Fibroblast of the conjunctiva (primary cell): ENCODE measurements at regions not wholly inside any gene's neighbourhood (a gene's known extent, or its start where the extent isn't known, plus 50 kb on each side); places are given as distances from the start of the nearest gene placed in this dataset.
A peak's percentile ranks its signal among the peaks of the same experiment; 100 is the strongest.
"Not testable (repeated sequence)": the region's sequence is repeated elsewhere in the genome, so short reads cannot be mapped to it uniquely, and the experiment has no call there.

Experiments used
- DNase-seq: peaks from one replicate; pipeline ENCODE4 v3.0.0-alpha.2; 2010; ENCODE audit warnings: low read depth

- DNase-seq = no peak
Observed at GRCh38 chr20:11976966-11977365, 59.3 kb downstream of the BTBD3 start.

GRCh38 chr20:11978496-11978895, 60.8 kb downstream of the BTBD3 start:
- no peak for DNase-seq

- DNase-seq = no peak
Observed at GRCh38 chr20:11979306-11979990, 61.8 kb downstream of the BTBD3 start.

GRCh38 chr20:11980263-11980662, 62.6 kb downstream of the BTBD3 start:
- no peak for DNase-seq

- DNase-seq = no peak
Observed at GRCh38 chr20:11981366-11981947, 63.8 kb downstream of the BTBD3 start.

GRCh38 chr20:11982289-11982954, 64.7 kb downstream of the BTBD3 start:
- no peak for DNase-seq

- no peak for DNase-seq
Observed at GRCh38 chr20:11982955-11983470, 65.3 kb downstream of the BTBD3 start.

- no peak for DNase-seq
Observed at GRCh38 chr20:11986954-11987353, 69.3 kb downstream of the BTBD3 start.

- no peak for DNase-seq
Observed at GRCh38 chr20:11987526-11987925, 69.8 kb downstream of the BTBD3 start.

- DNase-seq = no peak
Observed at GRCh38 chr20:11989018-11989771, 71.5 kb downstream of the BTBD3 start.

- DNase-seq = no peak
Observed at GRCh38 chr20:11992426-11992825, 74.7 kb downstream of the BTBD3 start.

- peak; percentile 14 for DNase-seq
Observed at GRCh38 chr20:11993886-11994461, 76.3 kb downstream of the BTBD3 start.

- no peak for DNase-seq
Observed at GRCh38 chr20:11995805-11996567, 78.3 kb downstream of the BTBD3 start.

- DNase-seq = not testable (repeated sequence)
Observed at GRCh38 chr20:12004776-12005175, 87.1 kb downstream of the BTBD3 start.

GRCh38 chr20:12012241-12013222, 94.8 kb downstream of the BTBD3 start:
- DNase-seq = peak; percentile 13

- DNase-seq = no peak
Observed at GRCh38 chr20:12014276-12014675, 96.6 kb downstream of the BTBD3 start.

GRCh38 chr20:12014736-12015135, 97.0 kb downstream of the BTBD3 start:
- no peak for DNase-seq

GRCh38 chr20:12016291-12016690, 98.6 kb downstream of the BTBD3 start:
- no peak for DNase-seq

- DNase-seq = no peak
Observed at GRCh38 chr20:12019715-12020114, 102.0 kb downstream of the BTBD3 start.

- no peak for DNase-seq
Observed at GRCh38 chr20:12020846-12021245, 103.2 kb downstream of the BTBD3 start.
